ENCODE measurements at regions not wholly inside any gene's neighbourhood (a gene's known extent, or its start where the extent isn't known, plus 50 kb on each side); places are given as distances from the start of the nearest gene placed in this dataset.
"Not testable (repeated sequence)": the region's sequence is repeated elsewhere in the genome, so short reads cannot be mapped to it uniquely, and the experiment has no call there.

GRCh38 chr3:166818464-166818863 lies 561.6 kb downstream of the ZBBX start:
- H3K9me2 ChIP-seq (ENCODE audit: insufficient read depth, low read length), result no peaks in the 10 kb centered on the region
- H3K4me3 ChIP-seq (ENCODE audit: low read length), result no peak overlapping the region
- no peaks in the 10 kb centered on the region for H3F3A ChIP-seq (ENCODE audit: insufficient read depth, low read length, poor library complexity, severe bottlenecking)
- TF ChIP-seq REST (IDR thresholded peaks at IDR 0.05; ENCODE audit: borderline replicate concordance) (no peak), SMC3 (conservative IDR thresholded peaks at IDR 0.05; ENCODE audit: poor library complexity) (no peak), POLR2AphosphoS5 (IDR thresholded peaks at IDR 0.05) (no peak), EZH2 (IDR thresholded peaks at IDR 0.05; ENCODE audit: borderline replicate concordance, insufficient read depth, low read length, poor library complexity, severe bottlenecking) (no peak), CTCF (IDR thresholded peaks at IDR 0.05; ENCODE audit: poor library complexity, severe bottlenecking) (no peak), TAF1 (IDR thresholded peaks at IDR 0.05; ENCODE audit: low read depth) (no peak), RAD21 (conservative IDR thresholded peaks at IDR 0.05) (no peak), EP300 (conservative IDR thresholded peaks at IDR 0.05; ENCODE audit: poor library complexity, severe bottlenecking) (no peak), MXI1 (conservative IDR thresholded peaks at IDR 0.05; ENCODE audit: poor library complexity, severe bottlenecking) (no peak)
- H3K27ac ChIP-seq (ENCODE audit: low read length), result no peak overlapping the region
- H3K36me3 ChIP-seq (ENCODE audit: insufficient read depth, low read length), result no peaks in the 10 kb centered on the region
- no peak overlapping the region for H2AFZ ChIP-seq (ENCODE audit: low read depth, low read length)
- no peaks in the 10 kb centered on the region for H3K79me2 ChIP-seq (replicated peaks; ENCODE audit: insufficient read depth, low read length)
- H3K9ac ChIP-seq (ENCODE audit: low read length), result no peak overlapping the region
- H3K27me3 ChIP-seq (ENCODE audit: insufficient read depth, low read depth, low read length), result no peaks in the 10 kb centered on the region
- no peaks in the 10 kb centered on the region for H4K20me1 ChIP-seq (ENCODE audit: insufficient read depth)
- H3K4me2 ChIP-seq (ENCODE audit: low read length), result no peak overlapping the region
- H3K9me3 ChIP-seq (ENCODE audit: low read length), result no peaks in the 10 kb centered on the region

- H3K4me3 ChIP-seq (ENCODE audit: low read length); H3K4me2 ChIP-seq (ENCODE audit: low read length); H3K9ac ChIP-seq (ENCODE audit: low read length); H3K9me3 ChIP-seq (ENCODE audit: low read length); H4K20me1 ChIP-seq (ENCODE audit: insufficient read depth); H3K27ac ChIP-seq (ENCODE audit: low read length); H3K36me3 ChIP-seq (ENCODE audit: insufficient read depth, low read length); H2AFZ ChIP-seq (ENCODE audit: low read depth, low read length); H3F3A ChIP-seq (ENCODE audit: insufficient read depth, low read length, poor library complexity, severe bottlenecking); H3K27me3 ChIP-seq (ENCODE audit: insufficient read depth, low read depth, low read length); H3K79me2 ChIP-seq (replicated peaks; ENCODE audit: insufficient read depth, low read length); H3K9me2 ChIP-seq (ENCODE audit: insufficient read depth, low read length): not testable (repeated sequence)
Measured at GRCh38 chr3:166817269-166817668, 562.8 kb downstream of the ZBBX start.

Data from neural cell (in vitro differentiated cells).